ENCODE measurements at regions not wholly inside any gene's neighbourhood (a gene's known extent, or its start where the extent isn't known, plus 50 kb on each side); places are given as distances from the start of the nearest gene placed in this dataset.

- no peak for DNase-seq
Observed at GRCh38 chr2:44879269-44880124, 62.0 kb upstream of the SIX3 start.

- no peak for DNase-seq
Observed at GRCh38 chr2:44880125-44880483, 61.4 kb upstream of the SIX3 start.

GRCh38 chr2:44881856-44882255 is 59.6 kb upstream of the SIX3 start:
- no peak for DNase-seq

GRCh38 chr2:44883356-44883755 is 58.1 kb upstream of the SIX3 start:
- no peak for DNase-seq

GRCh38 chr2:44884231-44884630 is 57.3 kb upstream of the SIX3 start:
- DNase-seq = no peak

GRCh38 chr2:44884677-44885076 is 56.8 kb upstream of the SIX3 start:
- no peak for DNase-seq

GRCh38 chr2:44886414-44886813 is 55.1 kb upstream of the SIX3 start:
- DNase-seq = no peak

- DNase-seq = no peak
Observed at GRCh38 chr2:44889096-44889495, 52.4 kb upstream of the SIX3 start.

Data from NCI-H2171 (cell line).